HCT116 (cell line): ENCODE measurements at regions not wholly inside any gene's neighbourhood (a gene's known extent, or its start where the extent isn't known, plus 50 kb on each side); places are given as distances from the start of the nearest gene placed in this dataset.

ENCODE experiments used
- ATAC-seq: fragments of 200-7000 bp; cut with Tn5 transposase; 2 replicates; pipeline ENCODE4 v1.9.1; 2020; ENCODE audit warnings: mild to moderate bottlenecking, moderate library complexity
- BruUV-seq: library from RNA; stranded (reverse); fragments of 400-500 nt; replicated peaks from 2 replicates; lab custom pipeline; 2021; lab: Mats Ljungman, UMichigan
- CTCF ChIA-PET: fragments of 300-600 bp; sonication (Branson Sonifier 250); formaldehyde crosslinking; loops from one replicate; lab custom pipeline; 2021; ENCODE audit warnings: antibody characterized with exemption; lab: Charles Lee
- POLR2A ChIA-PET: fragments of 300-600, 350-600 bp; sonication (Branson Sonifier 250); formaldehyde crosslinking; loops from one replicate; lab custom pipeline; 2021; ENCODE audit warnings: antibody characterized with exemption; lab: Charles Lee
- RAD21 ChIA-PET, 2 experiments: fragments of 300-600 bp; sonication (Branson Sonifier 250); formaldehyde crosslinking; loops; one replicate each; lab custom pipeline; 2023; ENCODE audit warnings: low total read pairs in 2 of 2; ENCODE audit not compliant: uncharacterized antibody in 2 of 2, unreplicated experiment in 2 of 2, low non-redundant PET in 1 of 2; lab: Charles Lee
- DNase-seq: peaks from one replicate; pipeline ENCODE4 v3.0.0-alpha.2; 2010; ENCODE audit warnings: low read depth, low spot score
- H2AFZ ChIP-seq: fragments of 200-600 bp; shearing (Covaris generic), sonication (generic); 2 replicates; pipeline ENCODE4 v1.6.1; 2017; ENCODE audit warnings: low read depth, mixed run types, mixed read lengths, antibody characterized with exemption, low read length; ENCODE audit not compliant: poor library complexity, severe bottlenecking
- H3K27ac ChIP-seq: 2 replicates; pipeline ENCODE4 v1.5.1; 2012; ENCODE audit warnings: low read depth, low read length
- H3K27me3 ChIP-seq: fragments of 200-600 bp; sonication (generic); 2 replicates; pipeline ENCODE4 v1.6.1; 2016; ENCODE audit warnings: mixed run types, low read length, mixed read lengths; ENCODE audit not compliant: insufficient read depth
- H3K36me3 ChIP-seq, 2 experiments: fragments of 200-500 bp in 1 of 2; fragments of 200-600 bp in 1 of 2; sonication (Bioruptor generic) in 1 of 2; sonication (generic) in 1 of 2; 2 replicates each; pipeline versions ENCODE4 v1.5.1 to v1.6.1; 2014 to 2016; ENCODE audit warnings: low read length in 2 of 2, inconsistent platforms in 1 of 2, mixed read lengths in 1 of 2, mixed run types in 1 of 2; ENCODE audit not compliant: insufficient read depth in 2 of 2, control insufficient read depth in 1 of 2
- H3K4me1 ChIP-seq, 2 experiments: fragments of 200-600 bp in 1 of 2; sonication (generic) in 1 of 2; 2 replicates each; pipeline versions ENCODE4 v1.5.1 to v1.6.1; 2012 to 2017; ENCODE audit warnings: low read length in 2 of 2, inconsistent platforms in 1 of 2, mild to moderate bottlenecking in 1 of 2, mixed read lengths in 1 of 2, mixed run types in 1 of 2, moderate library complexity in 1 of 2; ENCODE audit not compliant: insufficient read depth in 2 of 2, control insufficient read depth in 1 of 2
- H3K4me2 ChIP-seq: fragments of 200-600 bp; sonication (generic); 2 replicates; pipeline ENCODE4 v1.6.1; 2017; ENCODE audit warnings: mixed run types, low read length, mixed read lengths
- H3K4me3 ChIP-seq, 2 experiments: fragments of 200-600 bp in 1 of 2; sonication (generic) in 1 of 2; replicated peaks in 1 of 2; 2 replicates each; pipeline ENCODE4 v1.5.1; 2011 to 2016; ENCODE audit warnings: low read length in 2 of 2, control low read depth in 1 of 2, low read depth in 1 of 2, mild to moderate bottlenecking in 1 of 2, mixed read lengths in 1 of 2, mixed run types in 1 of 2
- H3K79me2 ChIP-seq: fragments of 200-600 bp; sonication (generic); 2 replicates; pipeline ENCODE4 v1.6.1; 2017; ENCODE audit warnings: mild to moderate bottlenecking, mixed run types, low read length, moderate library complexity, mixed read lengths; ENCODE audit not compliant: insufficient read depth
- H3K9ac ChIP-seq: fragments of 200-600 bp; sonication (generic); 2 replicates; pipeline ENCODE4 v1.6.1; 2016; ENCODE audit warnings: low read length, mixed read lengths
- H3K9me2 ChIP-seq: fragments of 200-600 bp; sonication (generic), shearing (Covaris generic); 2 replicates; pipeline ENCODE4 v1.6.1; 2017; ENCODE audit warnings: mixed run types, mild to moderate bottlenecking, moderate library complexity; ENCODE audit not compliant: insufficient read depth
- H3K9me3 ChIP-seq, 2 experiments: fragments of 200-500 bp in 1 of 2; fragments of 200-600 bp in 1 of 2; sonication (Bioruptor generic) in 1 of 2; sonication (generic) in 1 of 2; 2 replicates each; pipeline ENCODE4 v1.6.1; 2014 to 2017; ENCODE audit warnings: low read length in 2 of 2, mixed read lengths in 2 of 2, inconsistent platforms in 1 of 2, low read depth in 1 of 2, mild to moderate bottlenecking in 1 of 2, mixed run types in 1 of 2, moderate library complexity in 1 of 2; ENCODE audit not compliant: control insufficient read depth in 1 of 2, insufficient read depth in 1 of 2
- H4K20me1 ChIP-seq: fragments of 200-600 bp; sonication (generic), shearing (Covaris generic); 2 replicates; pipeline ENCODE4 v1.6.1; 2017; ENCODE audit warnings: mixed run types, mild to moderate bottlenecking, moderate library complexity; ENCODE audit not compliant: insufficient read depth
- ATF3 ChIP-seq: IDR thresholded peaks from 2 replicates; pipeline ENCODE4 v1.6.1; 2012
- CBX3 ChIP-seq: IDR thresholded peaks from 2 replicates; pipeline ENCODE4 v1.6.1; 2012; ENCODE audit warnings: low read depth
- CEBPB ChIP-seq: IDR thresholded peaks from 2 replicates; pipeline ENCODE4 v1.6.1; 2012; ENCODE audit warnings: low read depth
- EGR1 ChIP-seq: IDR thresholded peaks from 2 replicates; pipeline ENCODE4 v1.6.1; 2012; ENCODE audit warnings: low read depth
- ELF1 ChIP-seq: IDR thresholded peaks from 2 replicates; pipeline ENCODE4 v1.6.1; 2012; ENCODE audit warnings: low read depth, borderline replicate concordance
- EZH2phosphoT487 ChIP-seq: fragments of 200-600 bp; IDR thresholded peaks from 2 replicates; pipeline ENCODE4 v1.6.1; 2018; ENCODE audit warnings: antibody characterized with exemption, borderline replicate concordance
- FOSL1 ChIP-seq: IDR thresholded peaks from 2 replicates; pipeline ENCODE4 v1.6.1; 2012; ENCODE audit warnings: low read depth
- JUND ChIP-seq: IDR thresholded peaks from 2 replicates; pipeline ENCODE4 v1.6.1; 2012
- MAX ChIP-seq: IDR thresholded peaks from 2 replicates; pipeline ENCODE4 v1.6.1; 2012
- POLR2A ChIP-seq: IDR thresholded peaks from 2 replicates; pipeline ENCODE4 v1.7.0; 2011; ENCODE audit warnings: borderline replicate concordance; ENCODE audit not compliant: insufficient read depth, insufficient read length; ENCODE audit errors: extremely low read depth
- POLR2AphosphoS5 ChIP-seq: IDR thresholded peaks from 2 replicates; pipeline ENCODE4 v1.6.1; 2011; ENCODE audit warnings: mild to moderate bottlenecking, low read depth, low read length, moderate library complexity
- RAD21 ChIP-seq: IDR thresholded peaks from 2 replicates; pipeline ENCODE4 v1.6.1; 2012; ENCODE audit warnings: low read depth, mild to moderate bottlenecking
- SIN3A ChIP-seq: IDR thresholded peaks from 2 replicates; pipeline ENCODE4 v1.6.1; 2012; ENCODE audit warnings: low read depth
- SP1 ChIP-seq: IDR thresholded peaks from 2 replicates; pipeline ENCODE4 v1.6.1; 2012; ENCODE audit warnings: low read depth
- SRF ChIP-seq: IDR thresholded peaks from 2 replicates; pipeline ENCODE4 v1.6.1; 2012; ENCODE audit warnings: low read depth
- TCF7L2 ChIP-seq: IDR thresholded peaks from 2 replicates; pipeline ENCODE4 v1.7.0; 2011; ENCODE audit warnings: borderline replicate concordance, inconsistent platforms; ENCODE audit not compliant: insufficient read depth, insufficient read length; ENCODE audit errors: extremely low read depth
- YY1 ChIP-seq: IDR thresholded peaks from 2 replicates; pipeline ENCODE4 v1.6.1; 2011; ENCODE audit warnings: low read length, low read depth, moderate library complexity, mild to moderate bottlenecking; ENCODE audit not compliant: insufficient replicate concordance; ENCODE audit errors: extremely low read depth
- ZNF274 ChIP-seq: fragments of 200-500 bp; sonication (Bioruptor generic); IDR thresholded peaks from 2 replicates; pipeline ENCODE4 v1.6.1; 2014; ENCODE audit warnings: mild to moderate bottlenecking, low read depth, low read length, inconsistent platforms
- intact Hi-C: fragments of 100-400 bp; cut with micrococcal nuclease; formaldehyde crosslinking; loops from 2 replicates; pipeline ENCODE4 v1.10.0; 2022
- TF ChIP-seq, protein P1 (sequence below): IDR thresholded peaks from 2 replicates; pipeline ENCODE4 v1.6.1; 2011; ENCODE audit warnings: mild to moderate bottlenecking, low read length, moderate library complexity; ENCODE audit not compliant: insufficient replicate concordance; ENCODE audit errors: extremely low read depth

DNA sequence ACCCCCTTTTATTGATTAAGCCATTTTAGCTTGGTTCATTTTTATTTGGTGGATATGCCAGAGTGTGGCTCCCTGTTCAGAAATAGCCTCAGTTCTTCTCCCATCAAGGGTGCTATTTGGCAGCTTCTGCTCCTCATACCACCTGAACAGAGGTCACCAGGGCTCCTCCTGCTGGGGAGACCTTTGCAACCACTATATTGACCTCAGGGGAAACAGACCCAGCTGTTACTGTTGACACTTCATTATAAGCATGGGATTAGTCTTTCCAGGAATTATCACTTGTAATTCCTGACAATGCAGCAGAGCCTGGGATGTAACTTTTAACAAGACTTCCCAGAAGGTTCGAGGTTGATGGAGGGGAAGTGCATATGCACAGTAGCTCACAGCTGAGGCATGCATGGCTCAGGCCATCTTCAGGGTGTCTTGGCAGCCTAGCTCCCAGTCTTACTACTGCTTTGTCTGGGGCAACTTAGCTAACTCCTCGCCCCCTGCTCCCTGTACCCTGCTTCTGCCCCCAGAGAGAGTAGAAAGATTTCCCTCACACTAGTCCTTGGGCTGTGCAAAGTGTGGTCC, 239.4 kb upstream of the SPRED2 start:
- RAD21 ChIA-PET, result no interaction called here
- no peak for DNase-seq
- ATAC-seq, result no peak
- no peaks in the 10 kb centered on the region for H3K27me3 ChIP-seq
- TF ChIP-seq EZH2phosphoT487 (no peak), ATF3 (no peak), SRF (no peak), ELF1 (no peak), POLR2A (no peak), POLR2AphosphoS5 (no peak), SIN3A (no peak), JUND (no peak), EGR1 (no peak), ZNF274 (no peak), TCF7L2 (no peak), CBX3 (no peak), YY1 (no peak), RAD21 (no peak), SP1 (no peak), FOSL1 (no peak), MAX (no peak), CEBPB (no peak)
- TF ChIP-seq, protein P1, sequence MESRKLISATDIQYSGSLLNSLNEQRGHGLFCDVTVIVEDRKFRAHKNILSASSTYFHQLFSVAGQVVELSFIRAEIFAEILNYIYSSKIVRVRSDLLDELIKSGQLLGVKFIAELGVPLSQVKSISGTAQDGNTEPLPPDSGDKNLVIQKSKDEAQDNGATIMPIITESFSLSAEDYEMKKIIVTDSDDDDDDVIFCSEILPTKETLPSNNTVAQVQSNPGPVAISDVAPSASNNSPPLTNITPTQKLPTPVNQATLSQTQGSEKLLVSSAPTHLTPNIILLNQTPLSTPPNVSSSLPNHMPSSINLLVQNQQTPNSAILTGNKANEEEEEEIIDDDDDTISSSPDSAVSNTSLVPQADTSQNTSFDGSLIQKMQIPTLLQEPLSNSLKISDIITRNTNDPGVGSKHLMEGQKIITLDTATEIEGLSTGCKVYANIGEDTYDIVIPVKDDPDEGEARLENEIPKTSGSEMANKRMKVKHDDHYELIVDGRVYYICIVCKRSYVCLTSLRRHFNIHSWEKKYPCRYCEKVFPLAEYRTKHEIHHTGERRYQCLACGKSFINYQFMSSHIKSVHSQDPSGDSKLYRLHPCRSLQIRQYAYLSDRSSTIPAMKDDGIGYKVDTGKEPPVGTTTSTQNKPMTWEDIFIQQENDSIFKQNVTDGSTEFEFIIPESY, result no peak
- TF ChIP-seq, all 23 proteins: peak for 0
- no peak overlapping the region for H2AFZ ChIP-seq
- no peaks in the 10 kb centered on the region for H3K36me3 ChIP-seq
- no peaks in the 10 kb centered on the region for H3K9me2 ChIP-seq
- BruUV-seq, result no TSS peak
- no peaks in the 10 kb centered on the region for H4K20me1 ChIP-seq
- H3K4me2 ChIP-seq, result no peak overlapping the region
- no peaks in the 10 kb centered on the region for H3K79me2 ChIP-seq
- H3K27ac ChIP-seq, result no peak overlapping the region
- H3K4me1 ChIP-seq, result no peaks in the 10 kb centered on the region
- peaks cover 0 to 10% of the 10 kb centered on the region in 2 experiments; a peak in 2 of 4 replicates for H3K9me3 ChIP-seq
- intact Hi-C loops, result no loop called here
- H3K9ac ChIP-seq, result no peak overlapping the region
- POLR2A ChIA-PET, result no interaction called here
- H3K4me3 ChIP-seq, result no peak overlapping the region
- CTCF ChIA-PET, result no interaction called here
